Kidney epithelial cell (primary cell): ENCODE measurements at regions not wholly inside any gene's neighbourhood (a gene's known extent, or its start where the extent isn't known, plus 50 kb on each side); places are given as distances from the start of the nearest gene placed in this dataset.
"Not testable (repeated sequence)": the region's sequence is repeated elsewhere in the genome, so short reads cannot be mapped to it uniquely, and the experiment has no call there.

ENCODE experiments used
- DNase-seq: peaks from one replicate; pipeline ENCODE4 v3.0.0-alpha.2; 2010; ENCODE audit warnings: low read depth
- H3K27me3 ChIP-seq: 2 replicates; pipeline ENCODE4 v1.6.0; 2011; ENCODE audit warnings: low read length; ENCODE audit not compliant: control insufficient read depth, insufficient read depth
- H3K36me3 ChIP-seq: 2 replicates; pipeline ENCODE4 v1.5.1; 2011; ENCODE audit warnings: low read length; ENCODE audit not compliant: control insufficient read depth, insufficient read depth
- H3K4me3 ChIP-seq: 2 replicates; pipeline ENCODE4 v1.5.1; 2011; ENCODE audit warnings: low read depth, mild to moderate bottlenecking, control low read depth, low read length
- TF ChIP-seq, protein P1 (sequence below): IDR thresholded peaks from 2 replicates; pipeline ENCODE4 v1.5.1; 2011; ENCODE audit warnings: mild to moderate bottlenecking, moderate library complexity, low read length, control low read depth, inconsistent platforms; ENCODE audit not compliant: insufficient read depth, poor library complexity, severe bottlenecking

DNA sequence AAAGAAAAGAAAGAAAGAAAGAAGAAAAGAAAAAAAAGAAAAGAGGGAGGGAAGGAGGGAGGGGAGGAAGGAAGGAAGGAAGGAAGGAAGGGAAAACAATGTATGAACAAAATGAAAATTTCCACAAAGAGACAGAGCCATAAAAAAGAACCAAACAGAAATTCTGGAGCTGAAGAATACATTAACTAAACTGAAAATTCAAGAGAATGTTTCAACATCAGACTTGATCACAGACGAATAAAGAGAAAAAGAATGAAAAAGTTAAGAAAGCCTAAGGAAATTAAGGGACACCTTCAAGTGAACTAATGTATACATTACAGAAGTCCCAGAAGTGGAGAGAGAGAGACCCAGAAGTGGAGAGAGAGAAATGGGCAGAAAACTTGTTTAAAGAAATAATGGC lies 60.9 kb upstream of the RAB6C start:
- Histone ChIP-seq H3K4me3 (no peak overlapping the region), H3K27me3 (peaks cover 13% of the 10 kb centered on the region), H3K36me3 (no peaks in the 10 kb centered on the region)
- TF ChIP-seq, protein P1, sequence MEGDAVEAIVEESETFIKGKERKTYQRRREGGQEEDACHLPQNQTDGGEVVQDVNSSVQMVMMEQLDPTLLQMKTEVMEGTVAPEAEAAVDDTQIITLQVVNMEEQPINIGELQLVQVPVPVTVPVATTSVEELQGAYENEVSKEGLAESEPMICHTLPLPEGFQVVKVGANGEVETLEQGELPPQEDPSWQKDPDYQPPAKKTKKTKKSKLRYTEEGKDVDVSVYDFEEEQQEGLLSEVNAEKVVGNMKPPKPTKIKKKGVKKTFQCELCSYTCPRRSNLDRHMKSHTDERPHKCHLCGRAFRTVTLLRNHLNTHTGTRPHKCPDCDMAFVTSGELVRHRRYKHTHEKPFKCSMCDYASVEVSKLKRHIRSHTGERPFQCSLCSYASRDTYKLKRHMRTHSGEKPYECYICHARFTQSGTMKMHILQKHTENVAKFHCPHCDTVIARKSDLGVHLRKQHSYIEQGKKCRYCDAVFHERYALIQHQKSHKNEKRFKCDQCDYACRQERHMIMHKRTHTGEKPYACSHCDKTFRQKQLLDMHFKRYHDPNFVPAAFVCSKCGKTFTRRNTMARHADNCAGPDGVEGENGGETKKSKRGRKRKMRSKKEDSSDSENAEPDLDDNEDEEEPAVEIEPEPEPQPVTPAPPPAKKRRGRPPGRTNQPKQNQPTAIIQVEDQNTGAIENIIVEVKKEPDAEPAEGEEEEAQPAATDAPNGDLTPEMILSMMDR = no peak
- no peak for DNase-seq

DNA sequence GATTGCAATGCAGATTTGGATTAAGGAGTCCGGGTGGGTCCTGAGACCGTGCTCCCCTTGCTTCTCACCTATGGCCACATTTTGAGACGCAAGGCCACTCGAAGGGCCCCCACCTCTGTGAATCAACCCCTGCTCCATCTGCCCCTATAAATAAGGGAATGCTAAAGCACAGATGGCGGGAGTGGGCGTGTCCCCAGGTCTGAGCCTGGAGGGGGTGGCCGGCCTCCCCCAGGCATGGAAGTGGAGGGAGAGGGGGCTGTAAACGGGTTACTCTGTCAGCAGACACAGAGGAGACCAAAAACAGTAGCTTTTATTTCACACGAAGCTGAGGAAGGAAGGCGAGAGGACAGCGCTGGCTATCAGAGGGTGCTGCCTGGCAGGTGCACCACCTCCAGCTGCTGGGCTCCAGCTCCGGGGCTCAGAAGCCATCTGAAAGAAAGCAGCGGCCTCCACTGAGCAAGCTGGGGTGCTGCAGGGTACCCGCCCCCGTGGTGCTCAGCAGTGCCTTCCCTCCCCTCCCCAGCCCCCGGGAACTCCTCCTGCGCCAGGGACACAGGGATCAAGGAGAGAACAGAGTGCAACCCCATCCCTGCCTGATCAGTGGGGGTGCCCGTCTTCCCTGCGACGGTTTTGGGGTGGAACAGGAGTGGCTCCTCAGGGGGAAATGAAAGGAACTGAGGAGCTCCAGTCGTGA lies 56.7 kb upstream of the RAB6C start:
- Histone ChIP-seq H3K27me3 (peaks cover 14% of the 10 kb centered on the region), H3K4me3 (no peak overlapping the region), H3K36me3 (no peaks in the 10 kb centered on the region)
- no peak for DNase-seq
- TF ChIP-seq, protein P1 = no peak

DNA sequence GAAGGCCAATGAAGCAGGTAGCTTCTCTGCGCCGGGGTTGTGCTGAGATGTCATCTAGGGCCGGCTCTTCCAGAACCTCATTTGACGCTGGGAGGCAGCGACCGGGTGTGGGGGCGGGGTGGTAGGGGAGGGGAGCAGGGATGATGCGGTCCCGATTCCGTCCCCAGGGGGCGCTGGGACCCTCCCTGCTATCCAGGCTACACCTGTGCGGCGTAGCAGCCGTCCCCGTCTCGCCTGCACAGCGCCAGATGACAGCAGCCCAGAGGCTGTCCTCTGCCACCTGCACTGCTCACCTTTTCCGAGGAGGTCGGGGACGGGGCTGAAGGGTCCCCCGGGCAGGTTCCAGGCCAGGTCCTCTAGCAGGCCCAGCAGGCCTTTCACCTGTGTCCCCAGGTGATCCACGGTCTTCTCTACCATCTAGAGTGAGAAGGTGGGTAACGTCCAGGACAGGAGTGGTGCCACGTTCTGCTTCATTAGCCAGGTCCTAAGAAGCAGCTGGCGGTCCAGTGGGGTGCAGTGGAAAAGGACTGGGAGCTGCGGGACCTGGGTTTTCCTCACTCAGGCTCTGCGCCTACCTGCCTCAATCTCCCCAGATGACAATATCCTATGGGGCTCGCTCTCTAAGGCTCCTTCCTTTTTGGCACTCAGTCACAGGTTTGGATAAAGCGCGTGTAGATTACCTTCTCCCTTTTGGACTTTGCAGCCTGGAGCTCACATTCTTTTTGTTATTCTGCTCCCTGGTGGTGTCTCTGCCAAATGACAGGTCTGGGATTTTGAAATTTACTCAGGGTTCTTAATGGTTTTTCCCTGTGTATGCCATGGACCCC lies 56.0 kb upstream of the RAB6C start:
- TF ChIP-seq, protein P1 = peak; percentile 47
- Histone ChIP-seq H3K36me3 (no peaks in the 10 kb centered on the region), H3K4me3 (no peak overlapping the region), H3K27me3 (peaks cover 14% of the 10 kb centered on the region)
- no peak for DNase-seq

DNA sequence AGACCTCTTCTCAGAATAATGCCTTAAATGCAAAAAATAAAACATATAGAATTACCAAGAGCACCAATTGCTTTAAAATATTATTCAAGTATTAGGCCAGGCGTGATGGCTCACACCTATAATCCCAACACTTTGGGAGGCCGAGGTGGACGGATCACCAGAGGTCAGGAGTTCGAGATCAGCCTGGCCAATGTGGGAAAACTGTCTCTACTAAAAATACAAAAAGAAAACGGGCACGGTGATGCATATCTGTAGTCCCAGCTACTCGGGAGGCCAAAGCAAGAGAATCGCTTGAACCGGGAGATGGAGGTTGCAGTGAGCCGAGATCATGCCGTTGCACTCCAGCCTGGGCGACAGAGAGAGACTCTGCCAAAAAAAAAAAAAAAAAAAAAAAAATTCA lies 55.4 kb upstream of the RAB6C start:
- DNase-seq, H3K36me3 ChIP-seq, H3K4me3 ChIP-seq: not testable (repeated sequence)
- peaks cover 14% of the 10 kb centered on the region for H3K27me3 ChIP-seq

DNA sequence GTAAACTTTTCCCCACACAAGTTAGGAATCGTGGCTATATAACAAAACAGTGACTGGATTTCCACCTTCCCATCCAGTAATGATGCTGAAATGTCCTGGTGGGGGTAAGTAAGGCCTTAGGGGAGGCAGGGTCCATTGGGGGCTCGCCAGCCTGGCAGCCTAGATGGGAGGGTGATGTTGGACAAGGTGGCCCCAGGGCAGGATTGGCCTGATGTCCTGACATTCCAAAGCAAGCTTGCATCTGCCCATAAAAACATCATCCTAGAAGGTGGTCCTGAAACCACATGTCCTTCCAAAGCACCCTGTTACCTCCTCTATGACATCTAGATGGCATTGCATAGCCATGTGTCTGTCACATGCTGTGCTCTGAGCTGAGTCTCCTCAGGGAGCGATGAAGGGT lies 54.1 kb upstream of the RAB6C start:
- Histone ChIP-seq H3K4me3 (no peak overlapping the region), H3K27me3 (peaks cover 14% of the 10 kb centered on the region), H3K36me3 (no peaks in the 10 kb centered on the region)
- no peak for DNase-seq
- TF ChIP-seq, protein P1 = no peak

DNA sequence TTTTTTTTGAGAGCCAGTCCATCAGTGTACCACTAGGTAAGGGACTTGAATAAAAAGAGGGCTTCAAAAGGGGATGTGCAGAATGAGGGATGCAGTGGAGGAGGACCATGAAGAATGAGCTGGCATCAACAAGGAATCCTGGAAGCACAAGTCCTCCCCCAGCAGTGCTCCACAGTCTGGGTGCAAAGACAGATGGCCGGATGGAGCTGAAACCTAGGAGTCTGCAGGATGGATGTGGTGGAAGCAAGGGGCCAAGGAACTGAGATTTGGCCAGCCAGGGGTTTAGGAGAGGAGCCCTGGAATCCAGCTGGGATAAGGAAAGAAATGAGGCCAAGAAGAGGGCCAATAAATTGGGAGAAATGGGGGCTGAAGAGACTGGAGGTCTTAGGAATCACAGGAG lies 51.8 kb upstream of the RAB6C start:
- Histone ChIP-seq H3K27me3 (peaks cover 10% of the 10 kb centered on the region), H3K4me3 (no peak overlapping the region), H3K36me3 (no peaks in the 10 kb centered on the region)
- no peak for DNase-seq
- TF ChIP-seq, protein P1 = no peak
